ENCODE measurements at regions not wholly inside any gene's neighbourhood (a gene's known extent, or its start where the extent isn't known, plus 50 kb on each side); places are given as distances from the start of the nearest gene placed in this dataset.

DNA sequence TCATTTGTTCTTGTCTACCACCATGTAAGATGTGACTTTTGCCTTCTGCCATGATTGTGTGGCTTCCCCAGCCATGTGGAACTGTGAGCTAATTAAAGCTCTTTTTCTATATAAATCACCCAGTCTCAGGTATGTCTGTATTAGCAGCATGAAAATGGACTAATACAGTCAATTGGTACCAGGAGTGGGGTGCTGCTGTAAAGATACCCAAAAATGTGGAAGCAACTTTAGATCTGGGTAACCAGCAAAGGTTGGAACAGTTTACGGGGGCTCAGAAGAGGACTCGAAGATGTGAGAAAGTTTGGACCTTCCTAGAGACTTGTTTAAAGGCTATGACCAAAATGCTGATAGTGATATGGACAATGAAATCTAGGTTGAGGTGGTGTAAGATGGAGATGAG lies 488.9 kb downstream of the ISL1 start:
- TF ChIP-seq EZH2 (IDR thresholded peaks at IDR 0.05; ENCODE audit: insufficient read depth, poor library complexity, severe bottlenecking), result no peak
- no peak for TF ChIP-seq EZH2phosphoT487 (IDR thresholded peaks at IDR 0.05; ENCODE audit: insufficient read depth, low read depth)

All from GM23248 (cell line).